ENCODE measurements at regions not wholly inside any gene's neighbourhood (a gene's known extent, or its start where the extent isn't known, plus 50 kb on each side); places are given as distances from the start of the nearest gene placed in this dataset.

DNA sequence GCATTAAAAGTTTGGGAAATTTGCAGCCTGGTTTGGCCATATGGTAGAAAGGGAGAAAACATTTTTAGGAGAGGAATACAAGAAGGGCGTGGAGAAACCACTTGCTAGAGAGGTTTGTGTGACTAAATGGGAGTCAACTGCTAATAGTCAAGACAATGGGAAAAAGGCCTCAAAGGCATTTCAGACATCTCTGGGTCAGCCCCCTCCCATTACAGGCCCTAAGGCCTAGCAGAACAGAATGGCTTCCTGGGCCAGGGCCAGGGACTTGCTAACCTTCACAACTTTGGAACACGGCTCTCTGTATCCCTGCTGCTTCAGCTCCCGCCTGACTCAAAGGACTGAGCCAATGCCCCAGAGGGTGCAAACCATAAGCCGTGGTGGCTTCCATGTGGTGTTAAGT is 752.3 kb upstream of the ADAMTS5 start:
- no peak overlapping the region for H3K4me2 ChIP-seq (replicated peaks; ENCODE audit: low read depth, low read length, poor library complexity, severe bottlenecking)
- no peaks in the 10 kb centered on the region for H3K36me3 ChIP-seq (replicated peaks in 1 of 2; ENCODE audit: control extremely low read depth in 1 of 2, control insufficient read depth in 1 of 2, extremely low read depth in 1 of 2, insufficient read depth in 2 of 2, low read length in 1 of 2)
- ATAC-seq (ENCODE audit: low read depth) (no peak), DNase-seq (no peak)
- Mint-ChIP-seq H3K27me3 (no peaks in the 10 kb centered on the region), H3K27ac (no peak overlapping the region), H3K9me3 (ENCODE audit: insufficient read depth) (no peaks in the 10 kb centered on the region), H3K4me1 (no peaks in the 10 kb centered on the region), H3K4me3 (no peak overlapping the region)
- no peaks in the 10 kb centered on the region for H3K9me3 ChIP-seq (ENCODE audit: control extremely low read depth in 1 of 3, control insufficient read depth in 2 of 3, insufficient read depth in 1 of 3, low read length in 2 of 3)
- ChIA-PET POLR2A (no interaction called here), CTCF (no interaction called here)
- H3K27me3 ChIP-seq (replicated peaks in 1 of 4; ENCODE audit: control extremely low read depth in 1 of 4, control insufficient read depth in 3 of 4, insufficient read depth in 4 of 4, low read length in 3 of 4), result no peaks in the 10 kb centered on the region
- no peak overlapping the region for H3K9ac ChIP-seq (ENCODE audit: low read length)
- 95% methylated on average over 3 of the region's 4 CpGs for WGBS (ENCODE audit: insufficient coverage)
- H3K27ac ChIP-seq (ENCODE audit: low read length in 2 of 2), result no peak overlapping the region
- no peak overlapping the region for H2AFZ ChIP-seq (ENCODE audit: insufficient read depth, low read depth, low read length, poor library complexity, severe bottlenecking)
- H3K79me2 ChIP-seq (ENCODE audit: control insufficient read depth, insufficient read depth, low read length), result no peaks in the 10 kb centered on the region
- intact Hi-C loops (cut with micrococcal nuclease), result no loop called here
- TF ChIP-seq, protein P1, sequence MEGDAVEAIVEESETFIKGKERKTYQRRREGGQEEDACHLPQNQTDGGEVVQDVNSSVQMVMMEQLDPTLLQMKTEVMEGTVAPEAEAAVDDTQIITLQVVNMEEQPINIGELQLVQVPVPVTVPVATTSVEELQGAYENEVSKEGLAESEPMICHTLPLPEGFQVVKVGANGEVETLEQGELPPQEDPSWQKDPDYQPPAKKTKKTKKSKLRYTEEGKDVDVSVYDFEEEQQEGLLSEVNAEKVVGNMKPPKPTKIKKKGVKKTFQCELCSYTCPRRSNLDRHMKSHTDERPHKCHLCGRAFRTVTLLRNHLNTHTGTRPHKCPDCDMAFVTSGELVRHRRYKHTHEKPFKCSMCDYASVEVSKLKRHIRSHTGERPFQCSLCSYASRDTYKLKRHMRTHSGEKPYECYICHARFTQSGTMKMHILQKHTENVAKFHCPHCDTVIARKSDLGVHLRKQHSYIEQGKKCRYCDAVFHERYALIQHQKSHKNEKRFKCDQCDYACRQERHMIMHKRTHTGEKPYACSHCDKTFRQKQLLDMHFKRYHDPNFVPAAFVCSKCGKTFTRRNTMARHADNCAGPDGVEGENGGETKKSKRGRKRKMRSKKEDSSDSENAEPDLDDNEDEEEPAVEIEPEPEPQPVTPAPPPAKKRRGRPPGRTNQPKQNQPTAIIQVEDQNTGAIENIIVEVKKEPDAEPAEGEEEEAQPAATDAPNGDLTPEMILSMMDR (IDR thresholded peaks at IDR 0.05), result no peak
- TF ChIP-seq EZH2 (IDR thresholded peaks at IDR 0.05; ENCODE audit: borderline replicate concordance, insufficient read depth, low read depth, low read length, poor library complexity, severe bottlenecking), result no peak
- no peaks in the 10 kb centered on the region for H3K4me1 ChIP-seq (ENCODE audit: control insufficient read depth in 2 of 2, insufficient read depth in 2 of 2, low read length in 2 of 2)
- no peak overlapping the region for H3K4me3 ChIP-seq (ENCODE audit: control extremely low read depth in 1 of 5, extremely low read depth in 1 of 5, insufficient read depth in 1 of 5, low read depth in 2 of 5, low read length in 4 of 5)
- no peaks in the 10 kb centered on the region for H4K20me1 ChIP-seq (ENCODE audit: control insufficient read depth, insufficient read depth, low read length, poor library complexity, severe bottlenecking)

DNA sequence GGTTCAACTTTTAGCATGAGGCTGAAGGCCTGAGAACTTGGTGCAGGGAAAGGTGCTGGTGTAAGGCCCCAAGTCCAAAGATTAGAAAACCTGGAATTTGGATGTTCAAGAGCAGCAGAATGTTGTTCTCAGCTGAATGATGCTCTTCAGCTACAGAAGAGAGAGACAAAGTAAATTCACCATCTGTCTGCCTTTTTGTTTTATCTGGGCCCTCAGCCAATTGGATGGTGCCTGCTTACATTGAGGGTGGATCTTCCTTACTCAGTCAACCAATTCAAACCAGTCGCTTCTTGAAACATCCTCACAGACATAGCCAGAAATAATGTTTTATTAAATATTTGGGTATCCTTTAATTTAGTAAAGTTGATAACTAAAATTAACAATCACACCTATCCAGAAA is 748.2 kb upstream of the ADAMTS5 start:
- Histone ChIP-seq H3K79me2 (ENCODE audit: control insufficient read depth, insufficient read depth, low read length) (no peaks in the 10 kb centered on the region), H3K27me3 (replicated peaks in 1 of 4; ENCODE audit: control extremely low read depth in 1 of 4, control insufficient read depth in 3 of 4, insufficient read depth in 4 of 4, low read length in 3 of 4) (no peaks in the 10 kb centered on the region), H3K4me2 (replicated peaks; ENCODE audit: low read depth, low read length, poor library complexity, severe bottlenecking) (no peak overlapping the region), H3K9ac (ENCODE audit: low read length) (no peak overlapping the region), H2AFZ (ENCODE audit: insufficient read depth, low read depth, low read length, poor library complexity, severe bottlenecking) (no peak overlapping the region), H3K4me3 (ENCODE audit: control extremely low read depth in 1 of 5, extremely low read depth in 1 of 5, insufficient read depth in 1 of 5, low read depth in 2 of 5, low read length in 4 of 5) (no peak overlapping the region), H3K27ac (ENCODE audit: low read length in 2 of 2) (no peak overlapping the region), H4K20me1 (ENCODE audit: control insufficient read depth, insufficient read depth, low read length, poor library complexity, severe bottlenecking) (no peaks in the 10 kb centered on the region), H3K9me3 (ENCODE audit: control extremely low read depth in 1 of 3, control insufficient read depth in 2 of 3, insufficient read depth in 1 of 3, low read length in 2 of 3) (no peaks in the 10 kb centered on the region), H3K36me3 (replicated peaks in 1 of 2; ENCODE audit: control extremely low read depth in 1 of 2, control insufficient read depth in 1 of 2, extremely low read depth in 1 of 2, insufficient read depth in 2 of 2, low read length in 1 of 2) (no peaks in the 10 kb centered on the region), H3K4me1 (ENCODE audit: control insufficient read depth in 2 of 2, insufficient read depth in 2 of 2, low read length in 2 of 2) (no peaks in the 10 kb centered on the region)
- no peak overlapping the region for H3K4me3 Mint-ChIP-seq
- no peak for ATAC-seq (ENCODE audit: low read depth)
- H3K27ac Mint-ChIP-seq, result no peak overlapping the region
- no peak for TF ChIP-seq EZH2 (IDR thresholded peaks at IDR 0.05; ENCODE audit: borderline replicate concordance, insufficient read depth, low read depth, low read length, poor library complexity, severe bottlenecking)
- TF ChIP-seq, protein P1 (IDR thresholded peaks at IDR 0.05), result no peak
- no peak for DNase-seq
- H3K9me3 Mint-ChIP-seq (ENCODE audit: insufficient read depth), result no peaks in the 10 kb centered on the region
- intact Hi-C loops (cut with micrococcal nuclease), result no loop called here
- H3K4me1 Mint-ChIP-seq, result no peaks in the 10 kb centered on the region
- WGBS (ENCODE audit: insufficient coverage), result no CpG with 5 or more reads among the region's 1 CpG
- CTCF ChIA-PET, result no interaction called here
- POLR2A ChIA-PET, result no interaction called here
- no peaks in the 10 kb centered on the region for H3K27me3 Mint-ChIP-seq
